HepG2 (cell line): ENCODE measurements at regions not wholly inside any gene's neighbourhood (a gene's known extent, or its start where the extent isn't known, plus 50 kb on each side); places are given as distances from the start of the nearest gene placed in this dataset.

Source experiments
- ATAC-seq: fragments of 200-7000 bp; cut with Tn5 transposase; 3 replicates; pipeline ENCODE4 v1.9.1; 2020; ENCODE audit warnings: mild to moderate bottlenecking, moderate library complexity
- BruUV-seq: library from RNA; stranded (reverse); fragments of 400-500 nt; replicated peaks from 2 replicates; lab custom pipeline; 2021; lab: Mats Ljungman, UMichigan
- CTCF ChIA-PET: fragments of 300-600 bp; formaldehyde crosslinking; extraction: SDS; loops from one replicate; lab custom pipeline; 2021; ENCODE audit warnings: low total read pairs, inconsistent platforms, low intra/inter-chr PET ratio; lab: Yijun Ruan, JAX
- POLR2A ChIA-PET: fragments of 350-600 bp; sonication (Branson Sonifier 250); formaldehyde crosslinking; loops from one replicate; lab custom pipeline; 2020; ENCODE audit warnings: antibody characterized with exemption, inconsistent platforms; lab: Yijun Ruan, JAX
- DNase-seq: peaks from one replicate; pipeline ENCODE4 v3.0.0-alpha.2; 2015; ENCODE audit warnings: low spot score
- FAIRE-seq: peaks from 3 replicates; lab custom pipeline; 2011; peaks lifted over from hg19 to GRCh38; lab: Jason Lieb, UNC
- H2AFZ ChIP-seq: one replicate; pipeline ENCODE4 v1.6.1; 2011; ENCODE audit warnings: low read length, inconsistent platforms
- H3K27ac ChIP-seq: fragments of 300-600 bp; 3 replicates; pipeline ENCODE4 v1.8.0; 2011; ENCODE audit warnings: mixed run types, mild to moderate bottlenecking, mixed read lengths, low read length, inconsistent platforms; ENCODE audit not compliant: insufficient read depth; ENCODE audit errors: extremely low read length
- H3K27me3 ChIP-seq, 2 experiments: fragments of 200-600 bp in 1 of 2; 2 replicates in 1 of 2; 3 replicates in 1 of 2; pipeline versions ENCODE4 v1.6.0 to v1.8.0; 2011; ENCODE audit warnings: low read length in 2 of 2, mild to moderate bottlenecking in 2 of 2, moderate library complexity in 2 of 2, inconsistent platforms in 1 of 2; ENCODE audit not compliant: insufficient read depth in 2 of 2, control insufficient read depth in 1 of 2
- H3K36me3 ChIP-seq, 2 experiments: fragments of 200-600 bp in 1 of 2; replicated peaks in 1 of 2; 2 replicates in 1 of 2; 3 replicates in 1 of 2; pipeline versions ENCODE4 v1.5.1 to v1.8.0; 2011; ENCODE audit warnings: low read length in 2 of 2, inconsistent platforms in 1 of 2; ENCODE audit not compliant: insufficient read depth in 2 of 2, control insufficient read depth in 1 of 2
- H3K4me1 ChIP-seq: 2 replicates; pipeline ENCODE4 v1.5.1; 2012; ENCODE audit warnings: low read length, inconsistent platforms; ENCODE audit not compliant: insufficient read depth
- H3K4me2 ChIP-seq: 2 replicates; pipeline ENCODE4 v1.6.0; 2011; ENCODE audit warnings: low read depth, low read length, inconsistent platforms
- H3K4me3 ChIP-seq, 3 experiments: fragments of 200-600 bp in 1 of 3; sonication (generic), shearing (Covaris generic) in 1 of 3; replicated peaks in 1 of 3; 2 replicates each; pipeline ENCODE4 v1.5.1; 2011 to 2016; ENCODE audit warnings: low read length in 3 of 3, inconsistent platforms in 2 of 3, low read depth in 2 of 3, mild to moderate bottlenecking in 2 of 3, control low read depth in 1 of 3, mixed read lengths in 1 of 3; ENCODE audit not compliant: insufficient read depth in 1 of 3
- H3K79me2 ChIP-seq: one replicate; pipeline ENCODE4 v1.6.1; 2011; ENCODE audit warnings: low read length, inconsistent platforms; ENCODE audit not compliant: insufficient read depth
- H3K9ac ChIP-seq: 2 replicates; pipeline ENCODE4 v1.6.0; 2011; ENCODE audit warnings: mild to moderate bottlenecking, low read depth, low read length, inconsistent platforms; ENCODE audit not compliant: insufficient read depth
- H3K9me3 ChIP-seq: 2 replicates; pipeline ENCODE4 v1.5.1; 2012; ENCODE audit warnings: mild to moderate bottlenecking, low read length
- H4K20me1 ChIP-seq: 2 replicates; pipeline ENCODE4 v1.6.0; 2011; ENCODE audit warnings: inconsistent platforms, mild to moderate bottlenecking, low read length, moderate library complexity; ENCODE audit not compliant: insufficient read depth
- ATF4 ChIP-seq, 2 experiments: fragments of 450-650 bp in 1 of 2; sonication (generic) in 1 of 2; formaldehyde crosslinking; IDR thresholded peaks; 2 replicates each; pipeline versions ENCODE4 v1.5.0 to v1.8.0; 2020 to 2022; ENCODE audit warnings: mild to moderate bottlenecking in 1 of 2, missing genetic modification reagents in 1 of 2
- CEBPB ChIP-seq: IDR thresholded peaks from 2 replicates; pipeline ENCODE4 v1.6.1; 2011; ENCODE audit warnings: low read depth, low read length, improper control_type of control experiment, borderline replicate concordance
- CEBPG ChIP-seq: IDR thresholded peaks from 2 replicates; pipeline ENCODE4 v1.6.1; 2016
- FOXK1 ChIP-seq: sonication (generic); formaldehyde crosslinking; IDR thresholded peaks from 2 replicates; pipeline ENCODE4 v1.4.0; 2020; ENCODE audit warnings: low read depth, missing genetic modification reagents, borderline replicate concordance
- KAT2B ChIP-seq: fragments of 150-350 bp; IDR thresholded peaks from 2 replicates; pipeline ENCODE4 v1.6.1; 2014; ENCODE audit warnings: low read depth, low read length, borderline replicate concordance
- MTF1 ChIP-seq: sonication (generic); formaldehyde crosslinking; IDR thresholded peaks from 2 replicates; pipeline ENCODE4 v1.5.0; 2020; ENCODE audit warnings: missing genetic modification reagents
- NFYC ChIP-seq: IDR thresholded peaks from 2 replicates; pipeline ENCODE4 v1.6.1; 2016; ENCODE audit warnings: missing genetic modification reagents, missing compliant biosample characterization
- RELA ChIP-seq: sonication (generic); formaldehyde crosslinking; IDR thresholded peaks from 2 replicates; pipeline ENCODE4 v1.4.0; 2020; ENCODE audit warnings: missing genetic modification reagents
- USF2 ChIP-seq, 2 experiments: sonication (generic) in 1 of 2; formaldehyde crosslinking in 1 of 2; IDR thresholded peaks; 2 replicates each; pipeline versions ENCODE4 v1.5.1 to v1.6.1; 2011 to 2020; ENCODE audit warnings: borderline replicate concordance in 1 of 2, low read depth in 1 of 2, low read length in 1 of 2, mild to moderate bottlenecking in 1 of 2, missing genetic modification reagents in 1 of 2, moderate library complexity in 1 of 2
- ZNF510 ChIP-seq: sonication (generic); formaldehyde crosslinking; IDR thresholded peaks from 2 replicates; pipeline ENCODE4 v1.4.0; 2020; ENCODE audit warnings: low read depth, mild to moderate bottlenecking, missing genetic modification reagents
- ZNF577 ChIP-seq: sonication (generic); formaldehyde crosslinking; IDR thresholded peaks from 2 replicates; pipeline ENCODE4 v1.4.0; 2020; ENCODE audit warnings: mild to moderate bottlenecking, low read depth, missing genetic modification reagents, borderline replicate concordance
- ZNF589 ChIP-seq: sonication (generic); formaldehyde crosslinking; conservative IDR thresholded peaks from 2 replicates; pipeline ENCODE4 v1.8.0; 2022; ENCODE audit warnings: mild to moderate bottlenecking, moderate library complexity, missing genetic modification reagents
- in situ Hi-C: cut with HindIII; loops from 2 replicates; pipeline ENCODE4 v1.10.0; 2017; ENCODE audit warnings: low pct_unique_long_range_greater_than_20kb; ENCODE audit not compliant: extremely low pct_ligation_motif_present
- intact Hi-C: fragments of 100-400 bp; cut with micrococcal nuclease; formaldehyde crosslinking; loops from one replicate; pipeline ENCODE4 v1.10.0; 2022; ENCODE audit not compliant: unreplicated experiment

- FAIRE-seq: no peak
- H3K4me2 ChIP-seq: no peak overlapping the region
- ChIA-PET POLR2A (no interaction called here), CTCF (no interaction called here)
- H3K9me3 ChIP-seq: no peaks in the 10 kb centered on the region
- BruUV-seq: no TSS peak
- no peak overlapping the region for H3K27ac ChIP-seq
- no peaks in the 10 kb centered on the region for H3K36me3 ChIP-seq
- H4K20me1 ChIP-seq: no peaks in the 10 kb centered on the region
- peak; percentile 48 for ATAC-seq
- H3K9ac ChIP-seq: no peak overlapping the region
- no peak overlapping the region for H3K4me3 ChIP-seq
- no peaks in the 10 kb centered on the region for H3K4me1 ChIP-seq
- no peak overlapping the region for H2AFZ ChIP-seq
- TF ChIP-seq CEBPG (CRISPR knock-in tag) (peak; percentile 86), NFYC (CRISPR knock-in tag) (peak; percentile 46; the same call in 1 of the 2 replicates), CEBPB (peak; percentile 93), RELA (CRISPR knock-in tag) (no peak), ZNF577 (CRISPR knock-in tag) (no peak), KAT2B (no peak), FOXK1 (CRISPR knock-in tag) (no peak), USF2 (IDR thresholded peaks at IDR 0.05; ENCODE audit: low read depth, low read length) (peak; percentile 57; the same call in 1 of the 2 replicates), USF2 (CRISPR knock-in tag; IDR thresholded peaks at IDR 0.05; ENCODE audit: borderline replicate concordance) (peak; percentile 69; the same call in 1 of the 2 replicates), ZNF589 (no peak), MTF1 (no peak), ATF4 (CRISPR knock-in tag; IDR thresholded peaks at IDR 0.05) (peak in 1 of 2 experiments; percentile 91; a peak in 2 of 4 replicates), ZNF510 (CRISPR knock-in tag) (no peak)
- in situ Hi-C loops (loop anchor here (5.0 kb wide), 1 partner anchor 195 kb away; no protein-coding TSS in a partner anchor), intact Hi-C loops (no loop called here)
- H3K27me3 ChIP-seq: no peaks in the 10 kb centered on the region; a peak in 1 of 5 replicates
- H3K79me2 ChIP-seq: no peaks in the 10 kb centered on the region
- peak; percentile 16 for DNase-seq
Measured at GRCh38 chr5:38207343-38207742, 51.0 kb upstream of the EGFLAM start.
